COLO668 (cell line): ENCODE measurements at regions not wholly inside any gene's neighbourhood (a gene's known extent, or its start where the extent isn't known, plus 50 kb on each side); places are given as distances from the start of the nearest gene placed in this dataset.
"Not testable (repeated sequence)": the region's sequence is repeated elsewhere in the genome, so short reads cannot be mapped to it uniquely, and the experiment has no call there.

Experiments used
- DNase-seq: peaks from one replicate; lab custom pipeline; 2025; ENCODE audit not compliant: unreplicated experiment; lab: John Stamatoyannopoulos, UW

DNA sequence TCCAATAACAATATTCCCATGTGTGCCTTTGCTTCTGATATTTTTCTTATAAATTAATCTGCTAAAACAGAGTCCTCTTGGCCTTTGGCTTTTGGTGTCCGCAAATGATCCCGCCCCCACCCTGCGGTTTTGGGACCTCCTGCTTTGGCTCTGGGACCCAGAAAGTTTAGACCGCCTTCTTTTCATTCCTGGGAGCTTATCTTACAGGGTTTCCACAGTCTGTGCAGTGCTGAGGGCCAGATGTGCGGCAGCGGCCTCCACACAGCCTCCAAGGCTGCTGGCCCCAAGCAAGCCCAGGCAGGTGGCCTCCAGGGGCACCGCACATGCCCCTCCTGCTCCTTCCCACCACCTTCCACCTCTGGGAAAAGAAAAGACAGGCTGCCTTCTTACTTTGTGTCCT is 191.5 kb downstream of the ERCC6L2 start:
- no peak for DNase-seq

DNA sequence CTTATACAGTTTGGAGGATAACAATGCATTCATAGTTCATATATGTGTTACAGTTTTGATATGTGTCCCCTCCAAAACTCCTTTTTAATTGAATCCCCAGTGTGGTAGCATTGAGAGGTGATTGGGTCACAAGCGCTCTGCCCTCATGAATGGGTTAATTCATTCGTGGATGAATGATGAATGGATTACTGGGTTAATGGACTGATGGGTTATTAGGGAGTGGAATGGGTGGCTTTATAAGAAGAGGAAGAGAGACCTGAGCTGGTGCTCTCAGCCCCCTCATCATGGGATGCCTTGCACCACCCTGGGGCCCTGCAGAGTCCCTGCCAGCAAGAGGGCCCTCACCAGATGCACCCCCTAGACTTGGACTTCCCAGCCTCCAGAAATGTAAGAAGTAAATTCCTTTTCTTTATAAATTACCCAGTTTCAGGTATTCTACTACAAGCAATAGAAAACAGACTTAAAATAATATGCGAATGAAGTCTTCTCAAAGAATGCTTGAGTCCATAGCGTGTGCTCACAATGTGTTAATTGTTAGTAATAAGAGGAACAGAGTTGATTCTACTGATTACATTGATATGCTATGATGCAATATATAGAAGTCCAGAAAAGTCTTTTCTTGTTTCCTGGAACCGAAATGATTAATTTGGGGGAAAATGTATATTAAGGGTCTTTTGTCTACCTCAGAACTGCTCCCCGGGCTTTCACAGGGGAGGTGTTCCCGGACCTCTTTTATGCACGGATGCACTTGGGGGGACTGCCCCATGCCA is 190.2 kb downstream of the ERCC6L2 start:
- DNase-seq: no peak

DNA sequence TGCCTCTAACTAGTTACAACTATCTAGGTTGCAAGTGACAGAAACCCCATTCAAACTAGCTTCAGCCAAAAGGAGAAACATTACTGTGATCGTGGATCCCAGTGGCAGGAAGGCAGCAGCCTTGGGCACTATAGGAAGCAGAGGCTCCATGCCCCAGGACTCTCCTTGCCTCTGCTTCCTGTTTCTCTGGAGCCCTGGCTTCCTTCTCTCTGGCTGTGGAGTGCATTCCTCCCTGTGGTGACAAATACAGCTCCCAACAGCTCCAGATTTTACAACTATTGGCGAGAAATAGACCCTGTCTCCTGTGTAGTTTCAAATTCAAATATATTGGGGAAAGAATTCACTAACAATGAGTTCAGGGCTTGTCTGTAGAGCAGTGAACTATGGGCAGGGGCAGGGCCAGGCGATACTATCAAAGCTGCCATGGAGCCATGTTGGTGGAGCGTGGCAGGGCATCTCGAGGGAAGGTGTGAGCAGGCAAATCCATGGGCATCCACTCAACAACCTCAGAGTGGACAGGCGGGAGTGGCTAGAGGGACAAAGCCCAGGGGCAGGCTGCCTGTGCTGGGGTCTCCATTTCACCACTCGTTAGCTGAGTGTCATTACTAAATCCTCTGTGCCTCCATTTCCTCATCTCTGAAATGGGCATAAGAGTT is 189.5 kb downstream of the ERCC6L2 start:
- DNase-seq: no peak

DNA sequence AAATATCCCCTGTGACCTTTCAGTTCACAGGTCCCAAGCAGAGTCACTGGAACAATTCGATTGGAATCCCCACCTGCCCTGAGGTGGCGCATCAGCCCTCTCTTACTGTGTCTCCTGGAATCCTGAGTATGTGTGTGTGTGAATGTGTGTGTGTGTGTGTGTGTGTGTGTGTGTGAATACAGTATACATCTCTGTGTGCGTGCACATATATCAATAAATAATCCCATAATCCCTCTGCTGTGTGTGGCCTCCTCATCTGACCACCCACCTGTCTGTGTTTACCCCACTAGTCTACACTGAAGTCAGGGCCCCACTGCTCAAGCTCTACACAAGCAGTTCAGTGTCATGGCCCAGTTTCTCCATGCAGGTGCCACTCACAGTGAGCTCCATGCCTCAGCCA is 187.4 kb downstream of the ERCC6L2 start:
- no peak for DNase-seq

DNA sequence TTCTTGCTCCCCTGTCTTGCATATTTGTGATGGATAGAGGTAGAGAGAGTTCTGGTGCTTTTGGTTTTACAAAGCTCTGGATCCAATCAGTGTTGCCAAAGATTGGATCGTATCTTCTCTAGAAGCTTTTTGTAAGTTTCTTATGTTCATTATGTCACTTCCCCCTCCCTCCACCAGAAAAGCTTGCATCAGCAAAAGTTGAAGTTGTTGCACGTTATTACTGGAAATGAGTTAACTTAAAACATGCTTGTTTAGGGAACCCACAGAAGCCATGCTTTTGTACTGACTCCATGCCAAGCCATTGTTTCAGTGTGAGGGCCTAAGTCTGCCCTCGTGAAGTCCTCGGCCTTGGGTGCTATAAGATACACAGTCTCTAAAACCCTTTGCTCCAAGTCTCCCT is 186.5 kb downstream of the ERCC6L2 start:
- no peak for DNase-seq

DNA sequence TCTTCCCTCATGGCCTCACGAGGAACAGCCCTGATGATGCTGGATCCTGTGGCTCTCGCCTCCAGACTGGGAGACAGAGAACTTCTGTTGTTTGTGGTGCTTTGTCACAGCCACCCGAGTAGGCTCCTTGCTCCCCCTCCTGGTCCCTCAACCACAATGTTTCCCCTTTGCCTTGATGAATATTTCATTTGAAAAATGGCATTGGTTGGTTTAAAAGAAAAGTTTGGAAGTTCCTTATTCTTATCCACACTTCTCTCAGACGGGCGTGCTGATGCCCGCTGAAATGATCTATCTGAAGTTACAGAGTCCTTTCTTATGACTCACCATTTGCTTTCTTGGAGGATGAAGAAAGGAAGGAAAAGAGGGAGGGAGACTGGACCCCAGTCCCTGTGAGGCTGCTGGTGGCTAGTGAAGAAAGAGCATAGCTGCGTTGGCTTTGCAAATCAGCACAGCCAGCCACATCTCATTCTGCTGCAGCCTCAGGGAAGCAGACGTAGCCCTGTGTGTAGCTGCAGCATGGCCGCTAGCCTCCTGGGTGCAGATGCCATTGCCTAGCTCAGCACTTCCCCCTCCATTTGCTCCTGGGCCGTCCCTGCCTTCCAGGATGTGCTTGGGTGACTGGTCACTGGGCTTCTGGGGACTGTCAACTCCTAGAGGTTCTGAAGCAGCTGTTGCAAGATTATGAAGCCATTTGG is 185.9 kb downstream of the ERCC6L2 start:
- peak; percentile 26 for DNase-seq

DNA sequence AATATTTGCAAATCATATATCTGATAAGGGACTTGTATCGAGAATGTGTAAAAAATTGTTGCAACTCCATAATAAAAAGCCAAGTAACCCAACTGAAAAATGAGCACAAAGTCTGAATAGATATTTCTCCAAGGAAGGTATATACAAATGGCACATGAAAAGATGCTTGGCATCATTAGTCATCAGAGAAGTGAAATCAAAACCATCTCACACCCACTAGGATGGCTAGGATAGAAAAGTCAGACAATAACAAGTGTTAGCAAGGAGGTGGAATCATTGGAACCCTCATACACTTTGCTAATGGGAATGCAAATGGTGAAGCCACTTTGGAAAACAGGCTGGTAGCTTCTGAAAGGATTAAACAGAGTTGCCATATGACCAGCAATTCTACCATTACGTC is 182.7 kb downstream of the ERCC6L2 start:
- DNase-seq: no peak

DNA sequence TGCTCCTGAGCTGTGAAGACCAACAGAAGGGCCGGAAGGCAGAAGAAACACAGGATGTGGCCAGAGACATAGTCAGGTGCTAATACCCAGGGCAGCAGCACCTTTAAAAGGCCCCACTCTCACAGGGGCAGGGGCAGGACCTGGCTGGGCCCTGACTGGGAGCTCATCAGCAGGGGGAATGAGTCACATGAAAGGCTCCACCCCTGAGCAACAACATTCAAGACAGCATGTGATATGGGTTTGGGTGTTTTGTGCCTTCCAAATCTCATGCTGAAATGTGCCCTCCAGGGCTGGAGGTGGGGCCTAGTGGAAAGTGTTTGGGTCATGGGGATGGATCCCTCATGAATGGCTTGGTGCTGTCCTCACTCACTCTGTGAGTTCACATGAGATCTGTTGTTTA is 181.7 kb downstream of the ERCC6L2 start:
- DNase-seq: no peak

DNA sequence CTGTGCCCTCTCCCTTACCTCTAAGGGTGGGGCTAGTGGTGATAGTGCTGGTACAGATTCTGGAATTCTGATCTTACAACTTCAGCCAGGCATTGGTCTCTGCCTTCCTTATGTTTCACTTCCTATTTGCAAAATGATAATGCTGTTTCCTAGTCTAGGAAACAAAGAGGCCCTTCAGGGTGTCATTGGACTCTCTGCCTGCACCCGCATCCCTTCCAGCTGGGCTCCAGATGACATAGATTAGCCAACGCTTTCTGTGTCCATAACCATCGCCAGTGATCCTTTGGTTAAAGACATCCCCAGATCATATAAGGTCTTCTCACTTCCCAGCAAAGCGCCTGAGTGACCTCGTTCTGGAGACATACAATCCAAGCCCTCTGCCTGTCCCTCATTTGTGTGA is 180.7 kb downstream of the ERCC6L2 start:
- no peak for DNase-seq

DNA sequence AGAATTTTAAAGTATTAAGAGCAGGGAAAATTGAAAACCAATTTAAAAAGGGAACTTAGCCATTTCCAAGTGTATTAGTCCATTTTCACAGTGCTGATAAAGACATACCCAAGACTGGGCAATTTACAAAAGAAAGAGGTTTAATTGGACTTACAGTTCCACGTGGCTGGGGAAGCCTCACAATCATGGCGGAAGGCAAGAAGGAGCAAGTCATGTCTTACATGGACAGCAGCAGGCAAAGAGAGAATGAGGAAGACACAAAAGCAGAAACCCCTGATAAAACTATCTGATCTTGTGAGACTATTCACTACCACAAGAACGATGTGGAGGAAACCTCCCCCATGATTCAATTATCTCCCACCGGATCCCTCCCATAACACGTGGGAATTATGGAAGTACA is 178.8 kb downstream of the ERCC6L2 start:
- not testable (repeated sequence) for DNase-seq

DNA sequence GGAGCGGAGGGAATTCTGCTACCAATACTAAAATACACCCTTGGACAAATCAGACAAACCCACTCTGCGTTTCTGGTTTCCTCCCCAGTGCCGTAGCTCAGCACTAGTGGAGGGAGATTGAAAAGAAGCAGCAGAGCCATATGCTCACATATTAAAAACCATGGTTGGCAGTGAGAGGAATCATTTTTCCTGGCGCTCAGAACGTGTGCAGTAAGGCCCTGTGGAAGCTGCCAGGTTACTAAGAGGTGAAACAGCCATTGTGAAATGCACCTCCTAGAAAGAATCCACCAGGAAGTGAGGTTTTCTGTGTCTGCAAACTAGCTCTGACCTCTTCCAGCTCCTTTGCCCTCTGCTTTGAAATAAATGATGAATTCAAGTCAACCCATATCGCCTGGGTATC is 177.2 kb downstream of the ERCC6L2 start:
- DNase-seq: no peak

DNA sequence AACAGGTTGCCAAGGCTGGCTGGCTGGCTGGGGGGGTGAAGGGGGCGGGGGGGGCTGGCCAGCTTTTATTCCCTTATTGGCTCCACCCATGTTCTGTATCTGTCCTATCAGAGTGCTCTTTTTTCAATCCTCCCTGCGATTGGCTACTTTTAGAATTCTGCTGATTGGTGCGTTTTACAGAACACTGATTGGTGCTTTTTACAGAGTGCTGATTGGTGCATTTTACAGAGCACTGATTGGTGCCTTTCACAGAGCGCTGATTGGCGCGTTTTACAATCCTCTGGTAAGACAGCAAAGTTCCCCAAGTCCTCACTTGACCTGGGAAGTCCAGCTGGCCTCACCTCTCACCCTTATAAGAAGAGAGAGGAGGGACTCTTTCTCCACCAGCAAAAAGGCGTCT is 175.9 kb downstream of the ERCC6L2 start:
- no peak for DNase-seq

DNA sequence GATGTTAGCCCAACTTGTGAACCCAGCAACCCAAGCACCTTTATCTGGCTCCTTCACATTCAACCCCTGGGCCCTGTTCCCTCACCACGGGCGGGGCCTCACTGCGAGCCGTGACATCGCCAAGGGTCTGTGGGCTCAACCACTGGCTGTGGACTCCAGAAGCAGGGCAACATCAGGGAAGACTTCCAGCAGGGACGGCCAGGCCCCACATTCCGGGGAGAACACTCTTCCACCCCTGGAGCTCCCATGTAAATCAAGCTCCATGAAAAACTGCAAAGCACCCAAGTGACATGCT is 175.3 kb downstream of the ERCC6L2 start:
- DNase-seq: no peak

DNA sequence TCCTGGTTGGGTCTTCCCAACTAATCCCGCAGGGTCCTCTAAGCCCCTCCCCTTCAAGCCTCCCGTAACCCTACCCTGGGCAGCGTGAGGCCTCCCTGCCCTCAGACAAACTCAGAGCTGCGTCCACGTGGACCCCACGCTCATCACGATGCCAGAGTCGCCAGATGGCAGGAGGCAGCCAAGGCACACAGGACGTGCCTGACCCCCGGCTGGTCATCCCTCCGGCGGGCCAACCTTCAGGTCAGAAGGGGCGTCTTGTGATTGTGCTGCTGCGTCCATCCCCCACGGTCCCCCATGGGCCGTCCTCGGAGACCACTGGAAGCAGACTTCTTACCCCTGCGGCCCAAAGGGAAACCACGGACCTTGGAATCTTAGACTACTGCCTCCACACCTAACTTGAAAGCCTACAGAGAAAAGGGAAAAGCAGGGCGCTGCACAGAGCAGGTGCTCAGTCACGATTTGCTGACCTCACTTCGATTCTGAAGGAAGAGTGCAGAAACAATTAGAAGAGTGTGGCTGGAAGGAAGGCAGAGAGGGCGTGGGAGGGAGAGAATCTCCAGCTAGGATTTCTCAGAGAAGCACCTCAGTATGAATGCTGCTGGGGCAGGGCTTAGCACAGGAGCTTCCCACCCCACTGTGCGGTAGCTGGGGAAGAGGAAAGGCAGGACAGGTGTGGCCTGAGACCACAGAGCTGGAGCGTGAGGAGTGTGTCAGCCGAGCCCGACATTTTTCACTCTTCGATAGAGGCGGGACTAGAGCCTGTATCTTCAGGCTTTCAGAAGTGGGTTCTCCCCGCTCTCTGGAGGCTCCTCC is 174.8 kb downstream of the ERCC6L2 start:
- DNase-seq: no peak

DNA sequence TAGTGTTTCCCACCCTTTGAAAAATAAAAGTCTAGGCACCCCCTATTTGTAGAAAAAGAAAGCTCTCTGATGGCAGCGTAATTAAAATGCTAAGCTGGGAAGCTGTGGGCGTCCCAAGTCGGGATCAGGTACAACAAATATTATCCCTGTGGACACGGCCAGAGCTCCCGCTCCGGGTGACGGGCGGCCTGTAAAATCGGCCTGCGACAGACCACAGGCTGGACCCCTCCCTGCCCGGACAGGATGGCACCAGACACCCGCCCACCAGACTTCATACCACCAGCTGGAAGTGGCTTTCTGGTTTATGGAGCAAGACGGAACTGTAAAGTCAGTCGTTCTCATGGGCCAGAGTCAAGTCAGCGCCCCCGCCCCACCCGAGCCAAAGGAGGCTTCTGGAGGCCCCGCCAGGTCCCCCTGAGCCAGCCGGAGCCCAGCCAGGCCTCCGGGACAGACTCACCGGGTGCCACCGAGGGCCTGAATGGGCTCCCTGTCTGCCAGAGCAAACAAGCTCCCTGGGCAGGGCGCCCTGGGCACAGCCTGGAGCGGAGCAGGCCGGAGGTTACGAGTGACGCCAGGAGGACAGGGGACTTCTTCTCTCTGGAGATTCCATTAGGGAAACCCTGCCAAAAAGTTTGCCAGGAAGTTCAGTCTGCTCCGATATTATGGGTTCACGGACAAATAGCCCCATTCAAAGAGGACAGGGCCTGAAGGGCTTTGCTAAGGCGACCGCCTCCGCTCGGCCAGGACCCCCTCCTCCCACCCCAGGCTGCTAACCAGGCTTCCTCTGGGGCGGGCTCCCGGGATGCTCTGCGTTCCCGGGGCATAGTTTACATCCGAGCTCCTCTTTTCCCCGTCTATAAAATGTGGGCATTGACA is 173.7 kb downstream of the ERCC6L2 start:
- DNase-seq: no peak

DNA sequence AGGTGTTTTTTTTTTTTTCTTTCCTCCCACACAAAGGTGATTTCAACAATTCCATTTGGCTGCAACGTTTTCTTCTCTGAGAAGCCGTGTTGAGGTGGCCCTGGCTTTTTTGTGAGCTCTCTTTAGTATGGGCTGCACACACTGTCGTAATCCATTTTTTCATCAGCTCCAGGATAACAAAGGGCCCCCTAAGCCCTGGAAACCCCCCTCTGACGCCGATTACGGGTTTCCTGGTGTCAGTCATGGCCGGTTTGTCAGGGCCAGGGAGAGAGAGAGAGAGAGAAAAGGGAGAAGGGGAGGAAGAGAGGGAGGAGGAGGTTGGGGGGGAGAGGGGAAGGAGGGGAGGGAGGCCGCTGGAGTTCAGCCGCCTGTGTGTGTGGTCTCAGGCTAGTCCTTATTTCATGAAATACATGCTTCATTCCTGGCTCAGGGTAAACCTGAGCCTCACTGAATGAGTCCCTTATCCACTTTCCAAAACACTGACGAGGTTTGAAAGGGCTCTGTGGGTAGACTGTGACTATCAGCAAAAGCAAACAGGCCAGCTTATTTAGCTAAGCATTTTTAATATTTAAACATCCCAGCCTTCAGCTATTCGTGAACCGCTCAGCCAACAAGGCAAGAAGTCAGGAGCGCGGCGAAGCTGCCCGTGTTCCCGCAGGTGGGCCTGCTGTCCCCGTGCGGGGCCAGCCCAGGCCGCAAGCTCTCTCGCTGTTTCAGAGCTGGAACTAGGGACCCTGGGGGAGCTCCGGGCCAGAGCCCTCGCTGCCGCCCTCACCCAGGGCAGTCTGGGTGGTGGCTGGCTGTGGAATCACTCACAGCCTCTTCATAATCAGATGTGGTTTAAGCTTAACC is 172.8 kb downstream of the ERCC6L2 start:
- DNase-seq: no peak

DNA sequence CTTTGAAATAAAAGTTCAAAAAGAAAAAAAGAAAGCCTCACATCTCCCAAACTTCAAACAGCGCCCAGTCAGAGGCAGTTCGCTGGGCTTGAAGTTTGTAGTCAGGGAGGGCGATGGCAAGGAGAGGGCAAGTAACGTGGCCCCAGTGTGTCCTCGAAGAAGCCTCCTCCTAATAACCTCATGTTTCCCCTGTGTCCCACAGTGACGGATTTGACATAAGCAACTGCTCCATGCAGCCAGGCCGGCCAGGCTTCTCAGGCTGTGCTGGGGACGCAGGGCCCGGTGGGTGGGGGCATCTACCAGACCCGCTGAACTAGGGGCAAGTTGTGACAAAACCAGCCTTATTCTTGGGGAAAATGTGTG is 172.2 kb downstream of the ERCC6L2 start:
- no peak for DNase-seq

DNA sequence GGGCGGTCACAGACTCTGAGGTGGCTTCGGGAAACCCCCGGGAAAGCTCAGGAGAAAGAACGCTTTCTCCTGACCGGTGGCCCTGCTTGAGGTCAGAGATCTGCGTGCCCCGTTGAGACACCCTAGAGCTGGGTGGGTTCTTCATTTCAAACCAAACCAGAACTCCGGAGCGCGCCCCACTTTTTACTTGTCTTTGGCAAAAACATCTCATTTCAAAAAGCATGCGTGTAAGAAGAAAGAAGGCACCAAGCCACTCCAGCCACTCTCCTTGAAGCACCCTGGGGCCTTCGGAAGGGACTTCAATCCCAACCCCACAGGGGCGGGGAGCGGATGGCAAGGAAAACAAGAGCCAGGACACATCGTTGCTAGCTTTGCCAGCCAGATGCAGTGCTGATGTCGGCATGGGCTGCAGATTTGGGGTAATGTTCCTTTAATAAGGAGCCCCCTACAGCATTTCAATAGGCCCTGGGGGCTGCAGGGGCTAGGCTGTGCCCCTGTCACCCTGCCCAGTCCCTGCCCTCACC is 171.7 kb downstream of the ERCC6L2 start:
- no peak for DNase-seq

DNA sequence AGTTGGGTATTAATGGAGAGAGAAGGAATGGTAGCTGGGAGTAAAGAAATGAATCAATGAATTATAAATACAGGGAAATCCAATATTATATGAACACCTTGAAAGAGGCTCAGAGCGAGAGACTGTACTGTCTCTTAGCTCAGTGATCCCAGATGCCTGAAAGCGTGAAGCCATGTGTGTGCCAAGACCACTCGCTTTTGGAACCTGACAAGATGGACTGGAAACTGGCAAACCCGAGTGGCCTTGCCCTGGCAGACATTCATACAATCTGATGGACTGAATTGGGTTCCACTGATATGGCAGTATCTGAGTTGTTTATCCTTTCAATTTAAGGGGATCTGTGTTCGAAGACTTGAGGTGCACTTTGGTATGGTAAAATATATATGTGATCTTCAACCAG is 170.3 kb downstream of the ERCC6L2 start:
- DNase-seq: no peak

DNA sequence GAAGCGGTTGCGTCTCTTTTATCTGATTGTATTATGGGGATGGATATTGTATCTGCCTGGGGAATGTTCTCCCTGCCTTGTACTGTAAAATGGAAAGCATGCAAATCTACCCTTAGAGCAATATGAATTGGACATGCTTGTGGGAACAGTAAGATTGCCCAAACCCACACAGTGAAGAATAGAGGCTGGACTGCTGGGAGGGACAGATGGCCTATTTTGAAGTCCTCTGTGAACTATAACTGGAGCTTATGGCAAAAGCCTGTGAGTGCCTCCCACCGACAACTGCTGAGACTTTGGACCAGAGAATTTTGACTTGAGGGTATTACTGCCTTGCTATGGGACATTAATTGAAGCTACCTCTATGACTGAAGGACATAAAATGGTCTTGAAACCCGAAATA is 168.9 kb downstream of the ERCC6L2 start:
- no peak for DNase-seq
